Subcutaneous abdominal adipose tissue (tissue), 5 donors: ENCODE measurements at regions not wholly inside any gene's neighbourhood (a gene's known extent, or its start where the extent isn't known, plus 50 kb on each side); places are given as distances from the start of the nearest gene placed in this dataset.
"Not testable (repeated sequence)": the region's sequence is repeated elsewhere in the genome, so short reads cannot be mapped to it uniquely, and the experiment has no call there.

ENCODE experiments used
- H3K27ac ChIP-seq: one replicate; pipeline ENCODE4 v1.7.0; 2013; ENCODE audit warnings: low read depth, mild to moderate bottlenecking, inconsistent platforms, low read length, moderate library complexity
- H3K27me3 ChIP-seq, 5 donors: one replicate each; pipeline ENCODE4 v1.7.0; 2013; ENCODE audit warnings: low read length in 5 of 5, inconsistent platforms in 1 of 5; ENCODE audit not compliant: control insufficient read depth in 5 of 5, insufficient read depth in 4 of 5
- H3K36me3 ChIP-seq, 5 donors: one replicate each; pipeline ENCODE4 v1.7.0; 2013; ENCODE audit warnings: low read length in 5 of 5; ENCODE audit not compliant: control insufficient read depth in 5 of 5, insufficient read depth in 5 of 5
- H3K4me1 ChIP-seq, 5 donors: one replicate each; pipeline ENCODE4 v1.7.0; 2013; ENCODE audit warnings: low read length in 5 of 5, mild to moderate bottlenecking in 3 of 5, moderate library complexity in 1 of 5; ENCODE audit not compliant: control insufficient read depth in 5 of 5, insufficient read depth in 5 of 5
- H3K4me3 ChIP-seq, 5 donors: one replicate each; pipeline ENCODE4 v1.7.0; 2013; ENCODE audit warnings: low read length in 5 of 5, low read depth in 1 of 5
- H3K9ac ChIP-seq, 5 donors: one replicate each; pipeline ENCODE4 v1.7.0; 2013; ENCODE audit warnings: low read length in 5 of 5, mild to moderate bottlenecking in 4 of 5, moderate library complexity in 3 of 5
- H3K9me3 ChIP-seq, 5 donors: one replicate each; pipeline ENCODE4 v1.7.0; 2013; ENCODE audit warnings: low read length in 5 of 5; ENCODE audit not compliant: control insufficient read depth in 5 of 5
- donor health status: healthy.
- donor health status: healthy.
- donor health status: healthy.
- donor health status: healthy.
- donor health status: healthy.

DNA sequence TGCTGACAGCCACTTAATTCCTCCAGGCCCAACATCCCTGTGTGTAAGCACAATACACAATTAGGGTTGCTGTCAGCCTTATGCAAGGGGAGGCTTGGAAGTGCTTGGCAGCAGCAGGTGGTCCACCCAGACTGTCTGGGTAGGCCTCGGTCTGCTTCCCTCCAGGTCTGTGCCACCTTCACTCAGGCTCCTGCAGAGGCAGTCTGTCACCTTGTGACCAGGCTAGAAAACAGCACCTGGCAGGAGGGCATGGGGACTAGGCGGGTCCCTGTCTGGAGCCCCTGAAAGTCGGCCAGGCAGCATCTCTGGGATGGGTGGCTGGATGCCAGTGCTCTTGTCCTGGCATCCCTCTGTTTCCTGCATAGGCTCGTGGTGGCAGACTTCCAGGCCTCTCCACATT is 578.1 kb downstream of the KCNJ18 start:
- H3K9me3 ChIP-seq = peaks cover 0 to 30% (median 23%) of the 10 kb centered on the region in 5 donors
- H3K4me1 ChIP-seq = no peaks in the 10 kb centered on the region
- H3K4me3 ChIP-seq = no peak overlapping the region
- H3K9ac ChIP-seq = no peak overlapping the region
- no peaks in the 10 kb centered on the region for H3K27me3 ChIP-seq
- H3K27ac ChIP-seq = no peak overlapping the region
- no peaks in the 10 kb centered on the region for H3K36me3 ChIP-seq

- not testable (repeated sequence) for H3K4me1 ChIP-seq, H3K9ac ChIP-seq, H3K27me3 ChIP-seq, H3K27ac ChIP-seq, H3K36me3 ChIP-seq, H3K4me3 ChIP-seq
- H3K9me3 ChIP-seq = peaks cover 0 to 26% (median 19%) of the 10 kb centered on the region in 5 donors
These were observed 578.5 kb downstream of the KCNJ18 start for GRCh38 chr17:22270809-22271208.

GRCh38 chr17:22272363-22273146 is 580.2 kb downstream of the KCNJ18 start:
- H3K9me3 ChIP-seq = peaks cover 0 to 19% (median 7%) of the 10 kb centered on the region in 5 donors
- H3K4me3 ChIP-seq = no peak overlapping the region

GRCh38 chr17:22273308-22273707 is 581.0 kb downstream of the KCNJ18 start:
- Histone ChIP-seq H3K9me3 (peaks cover 0 to 16% (median 4%) of the 10 kb centered on the region in 5 donors), H3K4me1 (no peaks in the 10 kb centered on the region), H3K4me3 (no peak overlapping the region), H3K27me3 (no peaks in the 10 kb centered on the region), H3K27ac (no peak overlapping the region), H3K9ac (no peak overlapping the region), H3K36me3 (no peaks in the 10 kb centered on the region)

More at GRCh38 chr17:22272363-22273146, 580.2 kb downstream of the KCNJ18 start:
- H3K27ac ChIP-seq = no peak overlapping the region
- H3K36me3 ChIP-seq = no peaks in the 10 kb centered on the region
- H3K9ac ChIP-seq = no peak overlapping the region
- no peaks in the 10 kb centered on the region for H3K27me3 ChIP-seq
- H3K4me1 ChIP-seq = no peaks in the 10 kb centered on the region

DNA sequence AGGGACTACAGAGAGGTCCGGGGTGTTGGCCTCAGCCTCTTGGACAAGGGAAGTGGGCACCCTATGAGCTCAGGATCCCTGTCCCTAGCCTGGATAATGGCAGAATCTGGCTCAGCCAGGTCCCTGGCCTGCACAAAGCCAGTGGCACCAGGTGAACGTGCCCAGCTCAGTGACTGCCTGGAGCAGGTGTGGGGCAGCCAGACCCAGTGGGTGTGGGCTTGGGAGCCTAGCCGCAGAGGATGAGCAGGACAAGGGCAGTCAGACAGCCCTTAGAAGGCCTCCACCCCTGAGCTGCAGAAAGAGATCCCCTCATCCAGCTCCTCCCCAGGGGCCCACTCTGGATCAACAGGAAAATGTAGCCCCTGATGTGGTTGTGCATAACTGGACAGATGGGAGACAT is 585.3 kb downstream of the KCNJ18 start:
- Histone ChIP-seq H3K27me3 (peaks cover 0 to 3% (median 0%) of the 10 kb centered on the region in 5 donors), H3K4me1 (no peaks in the 10 kb centered on the region), H3K4me3 (no peak overlapping the region), H3K9me3 (no peaks in the 10 kb centered on the region), H3K9ac (no peak overlapping the region), H3K27ac (no peak overlapping the region), H3K36me3 (no peaks in the 10 kb centered on the region)

GRCh38 chr17:22278302-22279275 is 586.3 kb downstream of the KCNJ18 start:
- H3K9ac ChIP-seq = no peak overlapping the region
- peaks cover 0 to 3% (median 0%) of the 10 kb centered on the region in 5 donors for H3K27me3 ChIP-seq
- no peak overlapping the region for H3K4me3 ChIP-seq
- no peaks in the 10 kb centered on the region for H3K4me1 ChIP-seq
- H3K27ac ChIP-seq = no peak overlapping the region
- H3K9me3 ChIP-seq = no peaks in the 10 kb centered on the region
- no peaks in the 10 kb centered on the region for H3K36me3 ChIP-seq

DNA sequence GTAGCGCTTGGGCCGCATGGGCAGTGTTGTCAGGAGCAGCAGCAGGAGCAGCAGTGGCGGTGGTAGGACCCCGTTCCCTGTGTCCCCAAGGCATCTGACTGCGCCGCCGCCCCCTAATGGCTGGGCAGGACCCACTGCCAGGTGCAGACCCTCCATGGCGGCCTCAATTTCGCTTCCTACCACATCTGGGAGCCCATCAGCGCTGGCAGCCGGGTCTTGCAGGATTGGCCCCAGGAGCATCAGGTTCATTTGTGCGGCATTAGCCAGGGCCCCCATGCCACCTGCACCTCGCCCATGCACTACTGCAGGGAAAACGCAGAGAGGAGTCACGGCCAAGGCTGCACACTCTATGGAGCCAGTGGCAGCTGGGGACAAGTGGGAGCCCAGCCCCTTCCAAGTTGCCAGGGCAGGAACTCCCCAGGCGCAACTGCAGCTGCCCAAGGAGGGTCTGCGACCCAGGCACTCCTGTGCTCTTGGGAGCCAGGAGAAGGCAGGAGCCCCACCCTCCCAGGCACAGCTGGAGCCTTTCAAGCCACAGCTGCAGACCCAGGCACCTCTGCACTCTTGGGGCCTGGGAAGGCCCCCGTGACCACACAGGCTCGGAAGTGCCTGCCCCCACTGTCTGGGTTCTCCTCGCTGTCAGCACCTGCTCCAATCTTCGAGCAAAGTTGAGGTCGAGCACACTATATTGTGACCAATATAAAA is 594.2 kb downstream of the KCNJ18 start:
- Histone ChIP-seq H3K27me3 (no peaks in the 10 kb centered on the region), H3K27ac (no peak overlapping the region)

DNA sequence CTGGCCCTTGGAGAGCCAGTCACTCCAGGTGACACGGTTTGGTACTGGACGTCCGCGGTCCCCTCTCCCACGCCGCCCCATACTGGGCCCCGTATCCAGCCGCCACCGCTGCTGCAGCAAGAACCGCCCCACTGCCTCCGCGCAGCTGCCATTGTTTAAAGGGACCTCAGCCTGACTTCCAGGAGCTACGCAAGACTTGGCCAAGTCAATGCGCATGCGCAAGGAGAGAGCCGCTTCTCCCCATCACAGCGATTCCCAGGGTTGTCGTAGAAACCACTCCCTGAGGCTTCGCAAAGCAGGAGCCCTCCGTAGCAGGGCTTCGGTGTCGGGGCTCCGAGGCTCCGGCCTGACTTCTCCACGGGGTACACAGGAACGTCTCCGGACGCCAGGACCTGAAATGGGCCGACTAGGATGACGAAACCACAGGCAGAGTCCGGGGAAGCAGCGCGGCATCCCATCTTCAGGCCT is 606.2 kb downstream of the KCNJ18 start:
- H3K36me3 ChIP-seq, H3K4me3 ChIP-seq, H3K27ac ChIP-seq, H3K9ac ChIP-seq, H3K4me1 ChIP-seq, H3K27me3 ChIP-seq: not testable (repeated sequence)
- H3K9me3 ChIP-seq = peaks cover 0 to 40% (median 19%) of the 10 kb centered on the region in 5 donors

More for the DNA sequence above, 594.2 kb downstream of the KCNJ18 start:
- Histone ChIP-seq H3K4me3 (no peak overlapping the region), H3K9me3 (no peaks in the 10 kb centered on the region), H3K36me3 (no peaks in the 10 kb centered on the region), H3K9ac (no peak overlapping the region), H3K4me1 (no peaks in the 10 kb centered on the region)

GRCh38 chr17:22300177-22300576 is 607.9 kb downstream of the KCNJ18 start:
- Histone ChIP-seq H3K9ac (no peak overlapping the region), H3K27ac (no peak overlapping the region), H3K9me3 (peaks cover 0 to 44% (median 19%) of the 10 kb centered on the region in 5 donors), H3K36me3 (no peaks in the 10 kb centered on the region), H3K4me3 (no peak overlapping the region), H3K4me1 (no peaks in the 10 kb centered on the region), H3K27me3 (no peaks in the 10 kb centered on the region)
